PC-3 (cell line): ENCODE measurements at regions not wholly inside any gene's neighbourhood (a gene's known extent, or its start where the extent isn't known, plus 50 kb on each side); places are given as distances from the start of the nearest gene placed in this dataset.

Experiments used
- ATAC-seq: fragments of 200-7000 bp; cut with Tn5 transposase; 2 replicates; pipeline ENCODE4 v1.9.1; 2020; ENCODE audit warnings: mild to moderate bottlenecking, moderate library complexity
- BruUV-seq: library from RNA; stranded (reverse); fragments of 400-500 nt; replicated peaks from 2 replicates; lab custom pipeline; 2021; lab: Mats Ljungman, UMichigan
- CTCF ChIA-PET: fragments of 300-600 bp; sonication (Branson Sonifier 250); formaldehyde crosslinking; loops from one replicate; lab custom pipeline; 2022; ENCODE audit warnings: antibody characterized with exemption; lab: Charles Lee
- POLR2A ChIA-PET: fragments of 300-600 bp; sonication (Branson Sonifier 250); formaldehyde crosslinking; loops from one replicate; lab custom pipeline; 2022; ENCODE audit warnings: antibody characterized with exemption; ENCODE audit not compliant: unreplicated experiment; lab: Charles Lee
- DNase-seq: peaks from one replicate; pipeline ENCODE4 v3.0.0-alpha.2; 2015
- H2AFZ ChIP-seq: fragments of 300-600 bp; sonication (generic); 2 replicates; pipeline ENCODE4 v1.6.0; 2016; ENCODE audit warnings: antibody characterized with exemption, low read length
- H3F3A ChIP-seq: fragments of 300-600 bp; sonication (generic); one replicate; pipeline ENCODE4 v1.6.0; 2017; ENCODE audit warnings: antibody characterized with exemption, low read length, control low read depth, mild to moderate bottlenecking; ENCODE audit not compliant: unreplicated experiment
- H3K27ac ChIP-seq: fragments of 300-600 bp; sonication (generic); 2 replicates; pipeline ENCODE4 v1.5.1; 2016; ENCODE audit warnings: mild to moderate bottlenecking, low read length
- H3K27me3 ChIP-seq: fragments of 300-600 bp; sonication (generic); 2 replicates; pipeline ENCODE4 v1.6.1; 2016; ENCODE audit warnings: low read length, mixed read lengths
- H3K36me3 ChIP-seq: fragments of 300-600 bp; sonication (generic); 2 replicates; pipeline ENCODE4 v1.6.1; 2016; ENCODE audit warnings: low read depth, mixed run types, low read length, mixed read lengths
- H3K4me1 ChIP-seq: fragments of 300-600 bp; sonication (generic); 2 replicates; pipeline ENCODE4 v1.5.1; 2016; ENCODE audit warnings: low read length; ENCODE audit not compliant: insufficient read depth
- H3K4me2 ChIP-seq: fragments of 300-600 bp; sonication (generic); 2 replicates; pipeline ENCODE4 v1.6.0; 2016; ENCODE audit warnings: low read length
- H3K4me3 ChIP-seq: fragments of 300-600 bp; sonication (generic); 2 replicates; pipeline ENCODE4 v1.5.1; 2016; ENCODE audit warnings: mild to moderate bottlenecking, low read length, mixed read lengths
- H3K79me2 ChIP-seq: fragments of 300-600 bp; sonication (generic); 2 replicates; pipeline ENCODE4 v1.6.1; 2017; ENCODE audit warnings: low read length, mixed read lengths
- H3K9ac ChIP-seq: fragments of 300-600 bp; sonication (generic); 2 replicates; pipeline ENCODE4 v1.6.0; 2016; ENCODE audit warnings: mild to moderate bottlenecking, low read length
- H3K9me2 ChIP-seq: fragments of 300-600 bp; sonication (generic); replicated peaks from 2 replicates; pipeline ENCODE4 v1.6.1; 2016; ENCODE audit warnings: mixed run types, low read length, mixed read lengths
- H3K9me3 ChIP-seq: fragments of 300-600 bp; sonication (generic); 2 replicates; pipeline ENCODE4 v1.6.1; 2016; ENCODE audit warnings: low read length, mixed read lengths
- H4K20me1 ChIP-seq: fragments of 300-600 bp; sonication (generic); 2 replicates; pipeline ENCODE4 v1.6.1; 2016; ENCODE audit warnings: low read length, mixed read lengths
- EZH2 ChIP-seq: fragments of 300-600 bp; sonication (generic); IDR thresholded peaks from one replicate; pipeline ENCODE4 v1.6.1; 2017; ENCODE audit warnings: antibody characterized with exemption, mild to moderate bottlenecking, low read length; ENCODE audit not compliant: unreplicated experiment
- EZH2phosphoT487 ChIP-seq: fragments of 300-600 bp; sonication (generic); IDR thresholded peaks from 2 replicates; pipeline ENCODE4 v1.6.1; 2018; ENCODE audit warnings: mild to moderate bottlenecking, antibody characterized with exemption, low read length, borderline replicate concordance
- intact Hi-C: fragments of 100-400 bp; cut with micrococcal nuclease; formaldehyde crosslinking; loops from 2 replicates; pipeline ENCODE4 v1.9.0; 2023
- TF ChIP-seq, protein P1 (sequence below): fragments of 300-600 bp; sonication (generic); conservative IDR thresholded peaks from 2 replicates; pipeline ENCODE4 v1.5.1; 2017; ENCODE audit warnings: antibody characterized with exemption, low read depth, mild to moderate bottlenecking, low read length

DNA sequence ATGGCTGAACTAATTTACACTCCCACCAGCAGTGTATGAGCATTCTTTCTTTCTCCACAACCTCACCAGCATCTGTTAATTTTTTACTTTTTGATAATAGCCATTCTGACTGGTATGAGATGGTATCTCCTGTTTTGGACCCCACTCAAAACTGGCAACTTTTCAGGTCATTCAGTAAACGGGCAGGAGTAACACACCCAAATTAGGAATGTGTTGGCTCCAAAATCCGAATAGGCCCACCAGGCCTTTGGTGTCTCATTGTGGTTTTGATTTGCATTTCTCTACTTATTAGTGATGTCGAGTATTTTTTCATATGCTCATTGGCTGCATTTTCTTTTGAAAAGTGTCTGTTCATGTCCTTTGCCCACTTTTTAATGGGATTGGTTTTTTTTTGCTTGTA lies 517.1 kb downstream of the TMEM232 start:
- TF ChIP-seq EZH2: no peak
- TF ChIP-seq, protein P1, sequence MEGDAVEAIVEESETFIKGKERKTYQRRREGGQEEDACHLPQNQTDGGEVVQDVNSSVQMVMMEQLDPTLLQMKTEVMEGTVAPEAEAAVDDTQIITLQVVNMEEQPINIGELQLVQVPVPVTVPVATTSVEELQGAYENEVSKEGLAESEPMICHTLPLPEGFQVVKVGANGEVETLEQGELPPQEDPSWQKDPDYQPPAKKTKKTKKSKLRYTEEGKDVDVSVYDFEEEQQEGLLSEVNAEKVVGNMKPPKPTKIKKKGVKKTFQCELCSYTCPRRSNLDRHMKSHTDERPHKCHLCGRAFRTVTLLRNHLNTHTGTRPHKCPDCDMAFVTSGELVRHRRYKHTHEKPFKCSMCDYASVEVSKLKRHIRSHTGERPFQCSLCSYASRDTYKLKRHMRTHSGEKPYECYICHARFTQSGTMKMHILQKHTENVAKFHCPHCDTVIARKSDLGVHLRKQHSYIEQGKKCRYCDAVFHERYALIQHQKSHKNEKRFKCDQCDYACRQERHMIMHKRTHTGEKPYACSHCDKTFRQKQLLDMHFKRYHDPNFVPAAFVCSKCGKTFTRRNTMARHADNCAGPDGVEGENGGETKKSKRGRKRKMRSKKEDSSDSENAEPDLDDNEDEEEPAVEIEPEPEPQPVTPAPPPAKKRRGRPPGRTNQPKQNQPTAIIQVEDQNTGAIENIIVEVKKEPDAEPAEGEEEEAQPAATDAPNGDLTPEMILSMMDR: no peak
- no peak for TF ChIP-seq EZH2phosphoT487
- BruUV-seq: no TSS peak
- Histone ChIP-seq H3K27me3 (no peaks in the 10 kb centered on the region), H3K27ac (no peak overlapping the region), H3K4me1 (no peaks in the 10 kb centered on the region), H3K9me2 (no peaks in the 10 kb centered on the region), H3K79me2 (no peaks in the 10 kb centered on the region), H3K4me2 (no peak overlapping the region), H3K4me3 (no peak overlapping the region), H4K20me1 (no peaks in the 10 kb centered on the region), H2AFZ (no peak overlapping the region), H3K9ac (no peak overlapping the region), H3K36me3 (no peaks in the 10 kb centered on the region), H3F3A (no peaks in the 10 kb centered on the region), H3K9me3 (no peaks in the 10 kb centered on the region)
- DNase-seq (no peak), ATAC-seq (no peak)
- intact Hi-C loops: no loop called here
- CTCF ChIA-PET: no interaction called here
- POLR2A ChIA-PET: no interaction called here

DNA sequence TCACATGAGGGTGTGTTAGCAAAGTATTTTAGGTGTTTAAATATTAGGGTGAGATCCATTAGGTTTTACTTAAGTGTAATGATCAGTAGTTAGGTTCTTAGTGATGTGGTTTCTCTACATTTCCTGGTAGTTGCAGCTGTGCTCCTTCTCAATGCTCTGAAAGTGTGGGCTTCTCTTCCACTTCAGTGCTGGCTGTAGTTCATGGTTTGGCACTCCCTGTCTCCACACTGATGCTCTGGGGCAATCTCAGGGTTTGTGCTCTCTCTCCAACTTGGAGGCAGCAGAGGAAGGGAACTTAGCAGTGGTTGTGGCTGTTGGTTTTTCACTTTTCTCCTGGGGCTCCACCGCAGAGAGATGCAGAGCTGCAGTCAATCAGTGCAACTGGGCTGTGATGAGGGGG lies 507.5 kb downstream of the TMEM232 start:
- TF ChIP-seq EZH2: no peak
- no peak for TF ChIP-seq EZH2phosphoT487
- TF ChIP-seq, protein P1: no peak
- Histone ChIP-seq H3K4me3 (no peak overlapping the region), H4K20me1 (no peaks in the 10 kb centered on the region), H3K79me2 (no peaks in the 10 kb centered on the region), H3K9ac (no peak overlapping the region), H3F3A (no peaks in the 10 kb centered on the region), H3K27ac (no peak overlapping the region), H3K9me2 (no peaks in the 10 kb centered on the region), H3K36me3 (no peaks in the 10 kb centered on the region), H3K27me3 (no peaks in the 10 kb centered on the region), H2AFZ (no peak overlapping the region), H3K4me1 (no peaks in the 10 kb centered on the region), H3K9me3 (no peaks in the 10 kb centered on the region), H3K4me2 (no peak overlapping the region)
- ChIA-PET CTCF (no interaction called here), POLR2A (no interaction called here)
- ATAC-seq (no peak), DNase-seq (no peak)
- intact Hi-C loops: no loop called here
- BruUV-seq: no TSS peak

DNA sequence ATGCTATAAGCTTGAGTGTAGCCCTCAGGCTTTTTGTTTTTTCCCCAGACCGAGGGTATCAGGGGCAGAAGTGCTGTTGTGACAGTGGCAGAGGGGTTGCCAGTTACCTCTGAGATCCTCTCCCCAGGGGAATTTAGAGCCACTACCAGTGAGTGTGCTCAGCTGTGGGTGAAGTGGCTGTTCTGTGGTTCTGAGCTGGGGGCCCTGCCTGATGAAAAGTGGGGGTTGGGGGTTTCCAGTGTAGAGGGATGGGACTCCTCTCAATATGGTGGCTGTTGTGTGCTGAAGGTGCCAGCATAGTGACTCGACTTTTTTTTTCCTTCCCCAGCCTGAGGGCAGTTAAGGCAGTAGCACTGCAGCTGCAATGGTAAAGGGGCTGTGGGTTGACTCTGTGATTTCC lies 506.7 kb downstream of the TMEM232 start:
- no TSS peak for BruUV-seq
- no peak for DNase-seq
- Histone ChIP-seq H3K9me2 (no peaks in the 10 kb centered on the region), H3K79me2 (no peaks in the 10 kb centered on the region), H3K27ac (no peak overlapping the region), H2AFZ (no peak overlapping the region), H3K4me2 (no peak overlapping the region), H3K4me1 (no peaks in the 10 kb centered on the region), H3K27me3 (no peaks in the 10 kb centered on the region), H3K4me3 (no peak overlapping the region), H3F3A (no peaks in the 10 kb centered on the region), H3K36me3 (no peaks in the 10 kb centered on the region), H4K20me1 (no peaks in the 10 kb centered on the region), H3K9me3 (no peaks in the 10 kb centered on the region), H3K9ac (no peak overlapping the region)
- CTCF ChIA-PET: no interaction called here
- TF ChIP-seq EZH2: no peak
- no peak for TF ChIP-seq EZH2phosphoT487
- TF ChIP-seq, protein P1: no peak
- ATAC-seq: no peak
- intact Hi-C loops: no loop called here
- POLR2A ChIA-PET: no interaction called here
